DND-41 (cell line): ENCODE measurements at regions not wholly inside any gene's neighbourhood (a gene's known extent, or its start where the extent isn't known, plus 50 kb on each side); places are given as distances from the start of the nearest gene placed in this dataset.

ENCODE experiments used
- CTCF ChIP-seq: IDR thresholded peaks from 2 replicates; pipeline ENCODE4 v1.5.1; 2012; ENCODE audit warnings: borderline replicate concordance, low read length, moderate library complexity, mild to moderate bottlenecking; ENCODE audit not compliant: poor library complexity, severe bottlenecking; ENCODE audit errors: extremely low read depth
- EZH2 ChIP-seq: IDR thresholded peaks from 3 replicates; pipeline ENCODE4 v1.6.1; 2012; ENCODE audit warnings: borderline replicate concordance, low read depth, mild to moderate bottlenecking, moderate library complexity, low read length, inconsistent platforms; ENCODE audit not compliant: severe bottlenecking

- TF ChIP-seq CTCF (no peak), EZH2 (no peak)
Observed at GRCh38 chr9:28866951-28867350, 1293.7 kb upstream of the C9orf72 start.
